Endothelial cell of umbilical vein (primary cell): ENCODE measurements at regions not wholly inside any gene's neighbourhood (a gene's known extent, or its start where the extent isn't known, plus 50 kb on each side); places are given as distances from the start of the nearest gene placed in this dataset.

Source experiments
- BruUV-seq: library from RNA; stranded (reverse); fragments of 400-500 nt; replicated peaks from 2 replicates; lab custom pipeline; 2021; lab: Mats Ljungman, UMichigan
- CTCF ChIA-PET: fragments of 300-600, 350-600 bp; sonication (Branson Sonifier 250); formaldehyde crosslinking; loops from one replicate; lab custom pipeline; 2021; ENCODE audit warnings: antibody characterized with exemption, inconsistent platforms; lab: Charles Lee
- POLR2A ChIA-PET: fragments of 300-600, 350-600 bp; sonication (Branson Sonifier 250); formaldehyde crosslinking; loops from one replicate; lab custom pipeline; 2021; ENCODE audit warnings: antibody characterized with exemption, inconsistent platforms; lab: Charles Lee
- DNase-seq: peaks from one replicate; pipeline ENCODE4 v3.0.0-alpha.2; 2011; ENCODE audit warnings: low read depth, low spot score
- FAIRE-seq: peaks from 2 replicates; lab custom pipeline; 2011; peaks lifted over from hg19 to GRCh38; lab: Jason Lieb, UNC
- H2AFZ ChIP-seq: 2 replicates; pipeline ENCODE4 v1.6.0; 2012; ENCODE audit warnings: low read depth, low read length, control low read depth, inconsistent platforms
- H3K27ac ChIP-seq: 2 replicates; pipeline ENCODE4 v1.5.1; 2011; ENCODE audit warnings: low read depth, mild to moderate bottlenecking, control low read depth, low read length, moderate library complexity; ENCODE audit not compliant: insufficient read depth
- H3K27me3 ChIP-seq, 2 experiments: 2 replicates each; pipeline versions ENCODE4 v1.6.0 to v1.6.1; 2011; ENCODE audit warnings: low read length in 2 of 2, mixed read lengths in 1 of 2; ENCODE audit not compliant: control insufficient read depth in 2 of 2, insufficient read depth in 2 of 2
- H3K36me3 ChIP-seq, 2 experiments: 2 replicates in 1 of 2; 3 replicates in 1 of 2; pipeline ENCODE4 v1.5.1; 2011; ENCODE audit warnings: low read length in 2 of 2, mild to moderate bottlenecking in 1 of 2, moderate library complexity in 1 of 2; ENCODE audit not compliant: control insufficient read depth in 2 of 2, insufficient read depth in 2 of 2; ENCODE audit errors: extremely low read depth in 1 of 2
- H3K4me1 ChIP-seq: 3 replicates; pipeline ENCODE4 v1.5.1; 2011; ENCODE audit warnings: mild to moderate bottlenecking, low read length; ENCODE audit not compliant: control insufficient read depth, insufficient read depth; ENCODE audit errors: extremely low read depth
- H3K4me2 ChIP-seq: 2 replicates; pipeline ENCODE4 v1.6.1; 2011; ENCODE audit warnings: low read length, control low read depth, mixed read lengths; ENCODE audit not compliant: insufficient read depth
- H3K4me3 ChIP-seq, 3 experiments: fragments of 200-600 bp in 1 of 3; sonication (generic), shearing (Covaris generic) in 1 of 3; replicated peaks in 1 of 3; 2 replicates each; pipeline ENCODE4 v1.5.1; 2011 to 2016; ENCODE audit warnings: control low read depth in 3 of 3, low read length in 3 of 3, mild to moderate bottlenecking in 2 of 3, inconsistent platforms in 1 of 3, low read depth in 1 of 3, moderate library complexity in 1 of 3; ENCODE audit not compliant: insufficient read depth in 1 of 3
- H3K79me2 ChIP-seq: 2 replicates; pipeline ENCODE4 v1.6.0; 2012; ENCODE audit warnings: low read length, inconsistent platforms; ENCODE audit not compliant: control insufficient read depth, insufficient read depth
- H3K9ac ChIP-seq: replicated peaks from 2 replicates; pipeline ENCODE3; 2011; ENCODE audit warnings: low read length, control low read depth; ENCODE audit not compliant: insufficient read depth; ENCODE audit errors: extremely low read depth
- H3K9me1 ChIP-seq: replicated peaks from 3 replicates; pipeline ENCODE4 v1.6.0; 2011; ENCODE audit warnings: mild to moderate bottlenecking, low read length; ENCODE audit not compliant: control insufficient read depth, insufficient read depth; ENCODE audit errors: extremely low read depth
- H3K9me3 ChIP-seq: replicated peaks from 2 replicates; pipeline ENCODE4 v1.5.1; 2012; ENCODE audit warnings: low read length, inconsistent platforms; ENCODE audit not compliant: control insufficient read depth, insufficient read depth
- H4K20me1 ChIP-seq: replicated peaks from 2 replicates; pipeline ENCODE3; 2011; ENCODE audit warnings: mild to moderate bottlenecking, low read length; ENCODE audit not compliant: control insufficient read depth, insufficient read depth; ENCODE audit errors: extremely low read depth
- EZH2 ChIP-seq: IDR thresholded peaks from 2 replicates; pipeline ENCODE4 v1.6.1; 2012; ENCODE audit warnings: borderline replicate concordance, low read depth, mild to moderate bottlenecking, moderate library complexity, low read length, inconsistent platforms; ENCODE audit not compliant: severe bottlenecking
- FOS ChIP-seq: IDR thresholded peaks from 2 replicates; pipeline ENCODE4 v1.6.1; 2011; ENCODE audit warnings: mild to moderate bottlenecking, low read length, moderate library complexity, borderline replicate concordance; ENCODE audit not compliant: insufficient read depth
- GATA2 ChIP-seq: IDR thresholded peaks from 2 replicates; pipeline ENCODE4 v1.7.0; 2011; ENCODE audit warnings: low read depth, mild to moderate bottlenecking, moderate library complexity, mixed read lengths, low read length; ENCODE audit not compliant: insufficient read length, insufficient read depth
- JUN ChIP-seq: IDR thresholded peaks from 2 replicates; pipeline ENCODE4 v1.6.1; 2011; ENCODE audit warnings: borderline replicate concordance, low read depth; ENCODE audit not compliant: insufficient read length, insufficient read depth
- MYC ChIP-seq: IDR thresholded peaks from one replicate; pipeline ENCODE4 v1.6.1; 2011; ENCODE audit warnings: mild to moderate bottlenecking, low read depth, low read length
- POLR2A ChIP-seq: IDR thresholded peaks from 2 replicates; pipeline ENCODE4 v1.6.1; 2012; ENCODE audit warnings: low read depth, mild to moderate bottlenecking, control low read depth, low read length
- POLR2AphosphoS5 ChIP-seq: IDR thresholded peaks from 2 replicates; pipeline ENCODE4 v1.6.1; 2012; ENCODE audit warnings: low read depth, mild to moderate bottlenecking, control low read depth, low read length, moderate library complexity; ENCODE audit not compliant: insufficient read depth
- dilution Hi-C: fragments of 300-500 bp; cut with MboI; formaldehyde crosslinking; loops from one replicate; pipeline ENCODE4 v1.15.0; 2019; ENCODE audit warnings: low sequenced_read_pairs; ENCODE audit not compliant: extremely low pct_ligation_motif_present
- intact Hi-C: fragments of 100-400 bp; cut with micrococcal nuclease; formaldehyde crosslinking; loops from one replicate; pipeline ENCODE4 v1.10.0; 2022
- TF ChIP-seq, protein P1 (sequence below): IDR thresholded peaks from 2 replicates; pipeline ENCODE4 v1.6.1; 2011; ENCODE audit not compliant: insufficient read depth, insufficient read length
- TF ChIP-seq, protein P2 (sequence below), 2 donors: IDR thresholded peaks; 1 replicate in 1 of 2; 2 replicates in 1 of 2; pipeline ENCODE4 v1.5.1; 2011; ENCODE audit warnings: low read length in 2 of 2, mild to moderate bottlenecking in 2 of 2, moderate library complexity in 2 of 2, control low read depth in 1 of 2, inconsistent platforms in 1 of 2, low read depth in 1 of 2; ENCODE audit not compliant: insufficient read depth in 1 of 2; ENCODE audit errors: extremely low read depth in 1 of 2

DNA sequence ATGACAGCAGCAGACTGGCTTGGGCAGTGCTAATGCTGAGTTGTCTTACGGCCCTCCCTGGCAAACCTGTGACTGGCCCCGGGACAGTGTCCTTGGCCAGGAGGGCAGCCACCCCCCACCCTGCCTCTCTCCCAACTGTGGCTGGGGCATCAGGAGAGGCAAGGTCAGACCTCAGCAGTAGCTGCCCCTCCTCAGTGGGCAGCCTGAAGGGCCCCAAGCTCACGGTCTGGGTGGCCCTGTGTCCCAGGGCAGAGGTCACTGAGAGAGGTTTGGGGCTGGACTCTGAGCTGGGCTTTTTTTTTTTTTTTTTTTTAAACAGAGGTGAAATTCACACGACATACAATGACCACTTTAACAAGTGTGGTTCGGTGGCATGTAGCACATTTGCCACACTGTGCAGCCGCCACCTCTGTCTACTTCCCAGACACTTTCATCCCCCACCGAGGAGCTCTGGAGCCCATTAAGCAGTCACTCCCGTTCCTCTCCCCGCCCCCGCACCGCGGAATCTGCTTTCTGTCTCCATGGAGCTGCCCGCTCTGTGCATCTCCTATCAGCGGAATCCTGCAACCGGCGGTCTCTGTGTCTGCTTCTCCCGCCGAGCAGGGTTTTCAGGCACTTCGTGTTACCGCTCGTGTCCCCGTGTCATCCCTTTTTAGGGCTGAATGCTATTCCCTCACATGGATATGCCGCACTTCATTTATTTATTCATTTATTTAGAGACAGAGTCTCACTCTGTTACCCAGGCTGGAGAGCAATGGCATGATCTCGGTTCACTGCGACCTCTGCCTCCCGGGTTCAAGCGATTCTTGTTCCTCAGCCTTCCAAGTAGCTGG, 67.9 kb upstream of the GATA5 start:
- DNase-seq = no peak
- POLR2A ChIA-PET = no interaction called here
- Histone ChIP-seq H3K27ac (no peak overlapping the region), H3K4me2 (no peak overlapping the region), H3K36me3 (no peaks in the 10 kb centered on the region), H3K9me1 (no peaks in the 10 kb centered on the region), H2AFZ (no peak overlapping the region), H3K79me2 (no peaks in the 10 kb centered on the region), H3K27me3 (no peaks in the 10 kb centered on the region), H3K4me3 (no peak overlapping the region), H3K9me3 (no peaks in the 10 kb centered on the region), H3K4me1 (no peaks in the 10 kb centered on the region), H4K20me1 (no peaks in the 10 kb centered on the region), H3K9ac (no peak overlapping the region)
- CTCF ChIA-PET = interaction anchor here (1.4 kb wide), 1 partner anchor 74 kb away, joined by 3 read pairs; no protein-coding TSS in a partner anchor
- TF ChIP-seq POLR2A = no peak
- TF ChIP-seq, protein P1, sequence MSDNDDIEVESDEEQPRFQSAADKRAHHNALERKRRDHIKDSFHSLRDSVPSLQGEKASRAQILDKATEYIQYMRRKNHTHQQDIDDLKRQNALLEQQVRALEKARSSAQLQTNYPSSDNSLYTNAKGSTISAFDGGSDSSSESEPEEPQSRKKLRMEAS = no peak
- no peak for TF ChIP-seq MYC
- TF ChIP-seq, protein P2, sequence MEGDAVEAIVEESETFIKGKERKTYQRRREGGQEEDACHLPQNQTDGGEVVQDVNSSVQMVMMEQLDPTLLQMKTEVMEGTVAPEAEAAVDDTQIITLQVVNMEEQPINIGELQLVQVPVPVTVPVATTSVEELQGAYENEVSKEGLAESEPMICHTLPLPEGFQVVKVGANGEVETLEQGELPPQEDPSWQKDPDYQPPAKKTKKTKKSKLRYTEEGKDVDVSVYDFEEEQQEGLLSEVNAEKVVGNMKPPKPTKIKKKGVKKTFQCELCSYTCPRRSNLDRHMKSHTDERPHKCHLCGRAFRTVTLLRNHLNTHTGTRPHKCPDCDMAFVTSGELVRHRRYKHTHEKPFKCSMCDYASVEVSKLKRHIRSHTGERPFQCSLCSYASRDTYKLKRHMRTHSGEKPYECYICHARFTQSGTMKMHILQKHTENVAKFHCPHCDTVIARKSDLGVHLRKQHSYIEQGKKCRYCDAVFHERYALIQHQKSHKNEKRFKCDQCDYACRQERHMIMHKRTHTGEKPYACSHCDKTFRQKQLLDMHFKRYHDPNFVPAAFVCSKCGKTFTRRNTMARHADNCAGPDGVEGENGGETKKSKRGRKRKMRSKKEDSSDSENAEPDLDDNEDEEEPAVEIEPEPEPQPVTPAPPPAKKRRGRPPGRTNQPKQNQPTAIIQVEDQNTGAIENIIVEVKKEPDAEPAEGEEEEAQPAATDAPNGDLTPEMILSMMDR (IDR thresholded peaks at IDR 0.05; ENCODE audit: extremely low read depth in 1 of 2, insufficient read depth in 1 of 2, low read depth in 1 of 2, low read length in 2 of 2) = no peak
- no peak for TF ChIP-seq POLR2AphosphoS5
- no peak for TF ChIP-seq JUN
- TF ChIP-seq FOS = no peak
- TF ChIP-seq EZH2 = no peak
- no peak for TF ChIP-seq GATA2
- intact Hi-C loops = no loop called here
- BruUV-seq = no TSS peak
- dilution Hi-C loops = no loop called here
- no peak for FAIRE-seq
